Lower leg skin (tissue), 3 donors: ENCODE measurements at regions not wholly inside any gene's neighbourhood (a gene's known extent, or its start where the extent isn't known, plus 50 kb on each side); places are given as distances from the start of the nearest gene placed in this dataset.

Experiments used
- POLR2A ChIP-seq, 2 donors: fragments of 450-650 bp; IDR thresholded peaks; one replicate each; pipeline ENCODE4 v1.6.1; 2016 to 2017; ENCODE audit warnings: antibody characterized with exemption in 2 of 2, mild to moderate bottlenecking in 1 of 2, moderate library complexity in 1 of 2
- TF ChIP-seq, protein P1 (sequence below), 3 donors: fragments of 450-650 bp; IDR thresholded peaks; one replicate each; pipeline ENCODE4 v1.5.1; 2016; ENCODE audit warnings: antibody characterized with exemption in 3 of 3, mild to moderate bottlenecking in 3 of 3, moderate library complexity in 2 of 3

DNA sequence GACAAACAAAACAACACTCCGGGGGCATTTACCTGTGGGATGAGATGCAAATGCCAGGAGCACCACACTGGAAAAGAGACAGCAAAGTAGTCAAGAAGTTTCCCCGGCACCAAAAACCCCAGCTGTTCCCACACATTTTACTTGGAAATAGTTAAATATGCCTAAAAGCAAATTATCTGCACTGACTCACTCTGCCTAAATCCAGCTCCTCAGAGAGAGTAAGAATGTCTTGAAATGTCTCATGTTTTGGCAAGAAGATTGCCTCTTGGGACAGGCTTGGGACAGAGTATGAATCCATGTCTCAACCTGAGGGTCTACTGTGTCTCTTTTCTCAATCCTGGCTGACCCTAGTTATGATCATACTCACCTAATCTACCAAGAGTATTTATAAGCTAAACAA lies 87.5 kb upstream of the RIOK3 start:
- TF ChIP-seq, protein P1, sequence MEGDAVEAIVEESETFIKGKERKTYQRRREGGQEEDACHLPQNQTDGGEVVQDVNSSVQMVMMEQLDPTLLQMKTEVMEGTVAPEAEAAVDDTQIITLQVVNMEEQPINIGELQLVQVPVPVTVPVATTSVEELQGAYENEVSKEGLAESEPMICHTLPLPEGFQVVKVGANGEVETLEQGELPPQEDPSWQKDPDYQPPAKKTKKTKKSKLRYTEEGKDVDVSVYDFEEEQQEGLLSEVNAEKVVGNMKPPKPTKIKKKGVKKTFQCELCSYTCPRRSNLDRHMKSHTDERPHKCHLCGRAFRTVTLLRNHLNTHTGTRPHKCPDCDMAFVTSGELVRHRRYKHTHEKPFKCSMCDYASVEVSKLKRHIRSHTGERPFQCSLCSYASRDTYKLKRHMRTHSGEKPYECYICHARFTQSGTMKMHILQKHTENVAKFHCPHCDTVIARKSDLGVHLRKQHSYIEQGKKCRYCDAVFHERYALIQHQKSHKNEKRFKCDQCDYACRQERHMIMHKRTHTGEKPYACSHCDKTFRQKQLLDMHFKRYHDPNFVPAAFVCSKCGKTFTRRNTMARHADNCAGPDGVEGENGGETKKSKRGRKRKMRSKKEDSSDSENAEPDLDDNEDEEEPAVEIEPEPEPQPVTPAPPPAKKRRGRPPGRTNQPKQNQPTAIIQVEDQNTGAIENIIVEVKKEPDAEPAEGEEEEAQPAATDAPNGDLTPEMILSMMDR (IDR thresholded peaks at IDR 0.05) = no peak
- no peak for TF ChIP-seq POLR2A (IDR thresholded peaks at IDR 0.05)
